Muscle of leg (tissue), 3 donors: ENCODE measurements at regions not wholly inside any gene's neighbourhood (a gene's known extent, or its start where the extent isn't known, plus 50 kb on each side); places are given as distances from the start of the nearest gene placed in this dataset.

Experiments
- DNase-seq: peaks from one replicate; pipeline ENCODE4 v3.0.0; 2013
- H3K27ac ChIP-seq: one replicate; pipeline ENCODE4 v1.5.1; 2013; ENCODE audit warnings: mild to moderate bottlenecking, low read length, control low read depth
- H3K27me3 ChIP-seq: one replicate; pipeline ENCODE4 v1.6.1; 2013; ENCODE audit warnings: low read length; ENCODE audit not compliant: control insufficient read depth, insufficient read depth
- H3K36me3 ChIP-seq: one replicate; pipeline ENCODE4 v1.6.1; 2013; ENCODE audit warnings: low read length; ENCODE audit not compliant: control insufficient read depth, insufficient read depth
- H3K4me1 ChIP-seq: one replicate; pipeline ENCODE4 v1.6.1; 2013; ENCODE audit warnings: low read length; ENCODE audit not compliant: control insufficient read depth, insufficient read depth
- H3K4me3 ChIP-seq: one replicate; pipeline ENCODE4 v1.5.1; 2013; ENCODE audit warnings: low read length, control low read depth
- H3K9me3 ChIP-seq: replicated peaks from 2 replicates; pipeline ENCODE4 v1.6.1; 2013; ENCODE audit warnings: low read depth, low read length; ENCODE audit not compliant: control insufficient read depth
- WGBS: methylation state at CpG from one replicate; pipeline ENCODE4 v1.1.5; 2013; ENCODE audit warnings: missing lambda C conversion rate; ENCODE audit not compliant: insufficient coverage; 5-methylcytosine and 5-hydroxymethylcytosine counted together

- no peaks in the 10 kb centered on the region for H3K27me3 ChIP-seq
- no peaks in the 10 kb centered on the region for H3K36me3 ChIP-seq
- no peaks in the 10 kb centered on the region for H3K4me1 ChIP-seq
- 40% methylated on average over 1 of the region's 7 CpGs for WGBS
- H3K9me3 ChIP-seq, result no peaks in the 10 kb centered on the region
- no peak overlapping the region for H3K27ac ChIP-seq
- no peak overlapping the region for H3K4me3 ChIP-seq
- DNase-seq, result no peak
Observed at GRCh38 chr3:116950301-116951055, 240.9 kb downstream of the TUSC7 start.

DNA sequence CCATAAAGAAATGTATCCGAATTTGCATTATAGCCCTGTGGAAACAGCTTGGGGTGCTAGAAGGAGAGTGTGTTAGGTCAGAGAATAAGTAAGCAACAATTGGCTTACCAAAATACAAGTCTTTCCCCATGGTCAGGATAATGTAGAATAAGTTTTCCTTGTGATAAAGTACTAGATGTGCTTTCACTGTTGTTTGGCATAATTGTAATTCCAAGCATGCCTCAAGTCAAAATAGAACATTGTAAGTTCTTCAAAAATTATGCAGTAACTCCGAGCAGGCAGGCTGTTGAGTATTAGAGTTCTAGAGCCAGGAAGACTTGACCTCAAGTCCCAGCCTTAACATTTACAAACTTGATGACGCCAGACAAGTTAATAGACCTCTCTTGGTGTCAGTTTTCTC, 242.0 kb downstream of the TUSC7 start:
- Histone ChIP-seq H3K4me3 (no peak overlapping the region), H3K27ac (no peak overlapping the region), H3K9me3 (no peaks in the 10 kb centered on the region), H3K27me3 (no peaks in the 10 kb centered on the region), H3K4me1 (no peaks in the 10 kb centered on the region), H3K36me3 (no peaks in the 10 kb centered on the region)
- WGBS, result no CpG with 5 or more reads among the region's 3 CpGs
- no peak for DNase-seq

GRCh38 chr3:116958291-116958690, 248.7 kb downstream of the TUSC7 start:
- H3K9me3 ChIP-seq, result no peaks in the 10 kb centered on the region
- H3K27ac ChIP-seq, result no peak overlapping the region
- no peak for DNase-seq
- WGBS, result 86% methylated on average over 1 of the region's 3 CpGs
- no peak overlapping the region for H3K4me3 ChIP-seq
- no peaks in the 10 kb centered on the region for H3K27me3 ChIP-seq
- H3K36me3 ChIP-seq, result no peaks in the 10 kb centered on the region
- H3K4me1 ChIP-seq, result no peaks in the 10 kb centered on the region

GRCh38 chr3:116961106-116961505, 251.5 kb downstream of the TUSC7 start:
- Histone ChIP-seq H3K9me3 (no peaks in the 10 kb centered on the region), H3K27me3 (no peaks in the 10 kb centered on the region), H3K4me3 (no peak overlapping the region), H3K4me1 (no peaks in the 10 kb centered on the region), H3K36me3 (no peaks in the 10 kb centered on the region), H3K27ac (no peak overlapping the region)
- no peak for DNase-seq
- WGBS, result no CpG with 5 or more reads among the region's 4 CpGs

- Histone ChIP-seq H3K27me3 (no peaks in the 10 kb centered on the region), H3K4me1 (no peaks in the 10 kb centered on the region), H3K4me3 (no peak overlapping the region), H3K36me3 (no peaks in the 10 kb centered on the region), H3K9me3 (no peaks in the 10 kb centered on the region), H3K27ac (no peak overlapping the region)
- WGBS, result no CpG with 5 or more reads among the region's 3 CpGs
- DNase-seq, result no peak
Observed at GRCh38 chr3:116963802-116964201, 254.2 kb downstream of the TUSC7 start.

- Histone ChIP-seq H3K9me3 (no peaks in the 10 kb centered on the region), H3K27ac (no peak overlapping the region), H3K4me3 (no peak overlapping the region), H3K36me3 (no peaks in the 10 kb centered on the region), H3K4me1 (no peaks in the 10 kb centered on the region), H3K27me3 (no peaks in the 10 kb centered on the region)
- WGBS, result 100% methylated on average over 1 of the region's 2 CpGs
- DNase-seq, result no peak
Observed at GRCh38 chr3:116966649-116967048, 257.1 kb downstream of the TUSC7 start.

DNA sequence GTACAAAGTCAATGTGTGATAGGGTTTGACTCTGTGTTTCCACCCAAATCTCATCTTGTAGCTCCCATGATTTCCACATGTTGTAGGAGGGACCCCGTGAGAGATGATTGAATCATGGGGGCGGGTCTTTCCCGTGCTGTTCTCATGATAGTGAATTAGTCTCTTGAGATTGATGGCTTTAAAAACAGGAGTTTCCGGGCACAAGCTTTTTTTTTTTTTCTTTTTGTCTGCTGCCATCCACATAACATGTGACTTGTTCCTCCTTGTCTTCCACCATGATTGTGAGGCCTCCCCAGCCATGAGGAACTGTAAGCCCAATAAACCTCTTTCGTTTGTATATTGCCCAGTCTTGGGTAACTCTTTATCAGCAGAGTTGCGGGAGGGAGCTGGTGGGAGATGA, 259.6 kb downstream of the TUSC7 start:
- H3K4me1 ChIP-seq, result no peaks in the 10 kb centered on the region
- H3K27me3 ChIP-seq, result no peaks in the 10 kb centered on the region
- H3K9me3 ChIP-seq, result no peaks in the 10 kb centered on the region
- 100% methylated on average over 1 of the region's 6 CpGs for WGBS
- no peak overlapping the region for H3K4me3 ChIP-seq
- H3K27ac ChIP-seq, result no peak overlapping the region
- no peak for DNase-seq
- no peaks in the 10 kb centered on the region for H3K36me3 ChIP-seq

- H3K4me3 ChIP-seq, result no peak overlapping the region
- no peaks in the 10 kb centered on the region for H3K27me3 ChIP-seq
- 100% methylated on average over 1 of the region's 1 CpG for WGBS
- H3K27ac ChIP-seq, result no peak overlapping the region
- no peaks in the 10 kb centered on the region for H3K9me3 ChIP-seq
- DNase-seq, result no peak
- no peaks in the 10 kb centered on the region for H3K4me1 ChIP-seq
- H3K36me3 ChIP-seq, result no peaks in the 10 kb centered on the region
Observed at GRCh38 chr3:116969646-116970045, 260.1 kb downstream of the TUSC7 start.

DNA sequence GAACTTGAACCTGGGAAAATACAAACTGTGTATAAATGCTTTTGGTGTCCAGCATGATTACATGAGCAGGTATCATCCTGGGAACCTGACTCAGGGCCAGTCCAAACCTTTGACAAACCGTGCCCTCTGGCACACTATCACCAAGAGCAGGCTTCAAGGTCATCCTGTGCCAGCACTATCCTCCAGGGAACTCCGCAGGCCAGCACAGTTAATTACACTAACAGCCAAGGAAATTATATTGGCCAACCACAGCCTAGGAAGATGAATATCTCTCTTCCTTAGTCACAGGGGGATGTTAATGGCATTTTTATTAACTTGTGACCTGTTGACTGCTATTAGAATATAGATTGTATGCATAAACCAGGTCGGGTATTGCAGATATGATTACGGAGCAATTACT, 262.0 kb downstream of the TUSC7 start:
- H3K27me3 ChIP-seq, result no peaks in the 10 kb centered on the region
- 34% methylated on average over 3 of the region's 4 CpGs for whole genome bisulfite sequencing
- no peak for DNase-seq

GRCh38 chr3:116974702-116975101, 265.1 kb downstream of the TUSC7 start:
- Histone ChIP-seq H3K27me3 (no peaks in the 10 kb centered on the region), H3K4me1 (no peaks in the 10 kb centered on the region), H3K36me3 (no peaks in the 10 kb centered on the region), H3K4me3 (no peak overlapping the region), H3K9me3 (no peaks in the 10 kb centered on the region), H3K27ac (no peak overlapping the region)
- WGBS, result no CpG with 5 or more reads among the region's 1 CpG
- DNase-seq, result no peak

More for the DNA sequence above, 262.0 kb downstream of the TUSC7 start:
- Histone ChIP-seq H3K36me3 (no peaks in the 10 kb centered on the region), H3K27ac (no peak overlapping the region), H3K4me1 (no peaks in the 10 kb centered on the region), H3K9me3 (no peaks in the 10 kb centered on the region), H3K4me3 (no peak overlapping the region)

DNA sequence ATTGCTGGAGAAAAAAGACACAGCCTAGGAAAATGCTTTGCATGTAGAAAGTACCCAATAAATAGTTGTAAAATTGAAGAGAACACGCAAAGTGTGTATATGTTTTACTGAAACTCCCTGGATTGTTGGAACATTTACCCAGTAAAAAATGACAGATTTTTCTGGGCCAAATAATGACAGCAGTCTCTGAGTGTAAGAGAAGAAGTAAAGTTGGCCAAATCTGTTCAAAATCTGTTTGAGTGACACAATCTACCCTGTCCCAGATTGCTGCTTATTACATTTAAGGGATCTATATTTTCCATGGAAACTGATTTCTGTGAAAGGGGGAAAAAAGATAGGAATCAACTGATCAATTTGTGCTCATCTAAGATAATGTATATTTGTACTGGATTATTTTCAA, 267.9 kb downstream of the TUSC7 start:
- Histone ChIP-seq H3K27ac (no peak overlapping the region), H3K27me3 (no peaks in the 10 kb centered on the region), H3K36me3 (no peaks in the 10 kb centered on the region), H3K4me3 (no peak overlapping the region), H3K4me1 (no peaks in the 10 kb centered on the region), H3K9me3 (no peaks in the 10 kb centered on the region)
- DNase-seq, result no peak
- no CpG with 5 or more reads among the region's 1 CpG for WGBS
